AG09309 (cell line): ENCODE measurements at regions not wholly inside any gene's neighbourhood (a gene's known extent, or its start where the extent isn't known, plus 50 kb on each side); places are given as distances from the start of the nearest gene placed in this dataset.
"Not testable (repeated sequence)": the region's sequence is repeated elsewhere in the genome, so short reads cannot be mapped to it uniquely, and the experiment has no call there.

Source experiments
- DNase-seq: peaks from one replicate; pipeline ENCODE4 v3.0.0-alpha.2; 2010; ENCODE audit warnings: low read depth
- H3K4me3 ChIP-seq: 2 replicates; pipeline ENCODE4 v1.5.1; 2011; ENCODE audit warnings: mild to moderate bottlenecking, low read depth, low read length, moderate library complexity; ENCODE audit not compliant: control insufficient read depth
- TF ChIP-seq, protein P1 (sequence below): IDR thresholded peaks from 2 replicates; pipeline ENCODE4 v1.5.1; 2011; ENCODE audit warnings: mild to moderate bottlenecking, low read depth, low read length, inconsistent platforms; ENCODE audit not compliant: insufficient read depth, control insufficient read depth; ENCODE audit errors: missing control alignments

DNA sequence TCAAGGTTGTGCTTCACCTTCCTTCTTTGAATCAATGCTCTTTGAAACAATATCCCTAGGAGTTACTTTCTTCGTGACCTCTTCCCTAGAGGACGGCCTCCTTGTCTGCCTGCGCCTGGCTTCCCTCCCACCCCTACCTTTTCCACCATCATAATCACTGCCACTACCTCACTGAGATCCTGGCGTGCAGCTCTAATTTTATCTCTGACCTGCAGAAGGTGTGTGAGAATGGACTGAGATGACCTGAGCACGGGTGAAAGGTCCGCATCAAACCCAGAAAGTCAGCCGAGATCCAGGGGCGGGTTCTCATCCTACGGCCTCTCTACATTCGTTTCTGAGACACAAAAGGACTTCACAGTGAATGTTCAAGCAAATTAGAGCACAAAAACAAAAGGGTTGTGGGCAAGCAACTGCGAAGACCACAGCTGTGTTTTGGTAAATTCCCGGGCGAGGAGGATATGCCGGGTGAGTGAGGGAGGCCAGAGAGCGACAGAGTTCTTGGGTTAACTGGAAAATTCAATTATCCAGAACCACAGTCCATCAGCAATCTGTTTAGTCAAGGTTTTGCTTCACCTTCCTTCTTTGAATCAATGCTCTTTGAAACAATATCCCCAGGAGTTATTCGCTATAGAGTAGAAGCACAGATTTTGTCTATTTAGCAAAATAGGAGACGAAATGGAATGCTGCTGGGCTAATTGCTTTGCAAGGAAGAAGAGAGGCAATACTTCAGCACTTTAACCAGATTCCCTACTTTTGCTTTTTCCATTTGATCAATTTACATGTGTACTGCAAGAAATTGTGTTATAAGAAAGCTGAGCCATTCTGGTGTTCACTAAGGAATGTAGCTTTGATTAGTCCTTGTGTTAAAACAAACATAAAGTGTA, 212.6 kb downstream of the ACKR3 start:
- DNase-seq: no peak
- TF ChIP-seq, protein P1, sequence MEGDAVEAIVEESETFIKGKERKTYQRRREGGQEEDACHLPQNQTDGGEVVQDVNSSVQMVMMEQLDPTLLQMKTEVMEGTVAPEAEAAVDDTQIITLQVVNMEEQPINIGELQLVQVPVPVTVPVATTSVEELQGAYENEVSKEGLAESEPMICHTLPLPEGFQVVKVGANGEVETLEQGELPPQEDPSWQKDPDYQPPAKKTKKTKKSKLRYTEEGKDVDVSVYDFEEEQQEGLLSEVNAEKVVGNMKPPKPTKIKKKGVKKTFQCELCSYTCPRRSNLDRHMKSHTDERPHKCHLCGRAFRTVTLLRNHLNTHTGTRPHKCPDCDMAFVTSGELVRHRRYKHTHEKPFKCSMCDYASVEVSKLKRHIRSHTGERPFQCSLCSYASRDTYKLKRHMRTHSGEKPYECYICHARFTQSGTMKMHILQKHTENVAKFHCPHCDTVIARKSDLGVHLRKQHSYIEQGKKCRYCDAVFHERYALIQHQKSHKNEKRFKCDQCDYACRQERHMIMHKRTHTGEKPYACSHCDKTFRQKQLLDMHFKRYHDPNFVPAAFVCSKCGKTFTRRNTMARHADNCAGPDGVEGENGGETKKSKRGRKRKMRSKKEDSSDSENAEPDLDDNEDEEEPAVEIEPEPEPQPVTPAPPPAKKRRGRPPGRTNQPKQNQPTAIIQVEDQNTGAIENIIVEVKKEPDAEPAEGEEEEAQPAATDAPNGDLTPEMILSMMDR: no peak

DNA sequence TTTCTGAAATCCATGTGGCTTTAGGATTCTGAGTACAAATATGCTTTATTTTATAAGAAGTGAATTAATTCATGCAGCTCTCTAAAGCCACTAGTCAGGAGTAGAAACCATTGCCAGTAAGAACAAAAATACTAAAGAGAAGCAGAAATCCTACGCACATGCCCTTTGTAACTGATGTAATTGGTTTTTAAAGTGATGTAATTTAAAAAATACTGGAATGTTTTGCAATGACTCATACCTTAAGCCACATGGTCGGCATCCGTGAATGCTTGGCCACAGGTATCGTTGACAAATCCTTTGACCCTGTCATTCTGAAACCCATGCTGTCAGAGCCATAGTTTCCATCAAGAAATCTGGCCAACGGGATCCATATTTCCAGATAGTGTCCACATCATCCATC, 213.3 kb downstream of the ACKR3 start:
- no peak for DNase-seq
- TF ChIP-seq, protein P1: no peak
- H3K4me3 ChIP-seq: no peak overlapping the region

More for the DNA sequence above, 212.6 kb downstream of the ACKR3 start:
- no peak overlapping the region for H3K4me3 ChIP-seq

DNA sequence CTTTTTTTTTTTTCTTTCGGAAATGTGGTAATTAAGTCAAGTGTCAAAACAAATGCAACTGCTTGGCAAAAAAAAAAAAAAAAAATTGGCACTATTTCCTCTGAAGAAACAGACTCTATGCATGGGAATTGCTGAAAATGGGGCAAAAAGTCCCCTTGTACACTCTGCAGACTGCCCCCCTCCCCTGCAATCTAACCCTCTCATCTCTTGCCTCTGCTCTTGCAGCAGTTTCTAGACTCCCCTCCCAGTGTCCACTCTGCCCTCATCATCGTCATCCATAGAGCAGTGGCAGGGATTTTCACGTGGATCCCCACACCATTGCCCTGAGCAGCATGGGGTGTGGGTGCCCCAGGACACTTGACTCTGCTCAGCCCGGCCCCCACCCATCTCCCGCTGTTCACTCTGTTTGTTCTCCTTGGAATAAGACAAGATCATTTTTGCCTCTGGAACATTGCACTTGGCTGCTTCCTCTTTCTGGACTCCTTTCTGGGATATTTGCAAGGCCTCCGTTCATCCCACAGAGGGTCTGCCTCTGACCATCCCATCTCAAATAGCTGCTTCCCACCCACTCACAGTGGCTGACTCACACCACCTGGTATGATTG, 213.9 kb downstream of the ACKR3 start:
- DNase-seq: no peak
- H3K4me3 ChIP-seq: no peak overlapping the region
- TF ChIP-seq, protein P1: no peak

DNA sequence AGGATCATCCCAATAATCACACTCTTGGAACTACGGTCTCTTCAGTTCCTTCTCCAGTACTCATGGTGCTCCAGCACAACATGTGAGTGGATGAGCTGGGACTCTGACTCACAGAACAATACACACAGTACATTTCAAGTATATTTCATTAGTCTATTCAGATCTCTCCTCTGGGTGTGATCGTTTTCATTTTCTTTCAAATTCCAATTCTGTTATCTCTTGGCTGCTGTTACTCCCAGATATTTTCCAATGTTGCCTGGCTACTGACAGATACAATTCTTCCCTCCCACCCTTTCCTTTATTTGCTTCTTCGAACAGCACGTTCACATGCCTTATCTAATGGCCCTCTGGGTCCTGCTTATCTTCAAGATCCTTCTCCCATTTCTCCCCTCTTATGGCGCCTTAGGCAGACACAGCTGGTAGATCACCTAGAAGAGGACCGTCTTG, 216.0 kb downstream of the ACKR3 start:
- TF ChIP-seq, protein P1: no peak
- DNase-seq: no peak
- H3K4me3 ChIP-seq: no peak overlapping the region

DNA sequence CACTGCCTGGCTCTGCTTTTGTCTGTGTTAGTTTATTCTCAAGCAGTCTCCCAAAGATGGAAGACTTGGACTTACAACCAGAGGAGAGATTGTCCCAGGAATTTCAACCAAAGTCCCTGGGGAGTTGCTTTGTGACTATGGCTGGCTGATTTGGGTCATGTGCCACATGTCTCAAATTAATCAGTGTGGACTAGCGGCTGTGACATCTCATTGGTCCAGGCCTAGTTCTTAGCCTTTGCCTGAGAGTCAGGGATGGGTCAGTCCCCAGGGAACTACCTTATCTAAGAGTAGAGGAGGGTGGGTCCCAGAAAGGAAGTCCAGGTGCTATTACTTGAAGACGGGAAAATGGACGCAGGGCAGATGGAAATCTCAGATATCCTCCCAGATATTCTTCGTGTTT, 217.1 kb downstream of the ACKR3 start:
- TF ChIP-seq, protein P1: no peak
- H3K4me3 ChIP-seq: no peak overlapping the region
- no peak for DNase-seq

DNA sequence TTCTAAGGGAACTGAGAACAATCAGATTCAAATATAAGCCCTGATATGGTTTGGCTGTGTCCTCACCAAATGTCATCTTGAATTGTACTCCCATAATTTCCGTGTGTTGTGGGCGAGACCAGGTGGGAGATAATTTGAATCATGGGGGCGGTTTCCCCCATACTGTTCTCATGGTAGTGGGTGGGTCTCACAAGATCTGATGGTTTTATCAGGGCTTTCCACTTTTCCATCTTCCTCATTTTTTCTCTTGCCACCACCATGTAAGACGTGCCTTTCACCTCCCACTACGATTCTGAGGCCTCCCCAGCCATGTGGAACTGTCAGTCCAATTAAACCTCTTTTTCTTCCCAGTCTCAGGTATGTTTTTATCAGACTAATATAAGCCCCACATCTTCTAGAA, 217.8 kb downstream of the ACKR3 start:
- DNase-seq, H3K4me3 ChIP-seq: not testable (repeated sequence)

DNA sequence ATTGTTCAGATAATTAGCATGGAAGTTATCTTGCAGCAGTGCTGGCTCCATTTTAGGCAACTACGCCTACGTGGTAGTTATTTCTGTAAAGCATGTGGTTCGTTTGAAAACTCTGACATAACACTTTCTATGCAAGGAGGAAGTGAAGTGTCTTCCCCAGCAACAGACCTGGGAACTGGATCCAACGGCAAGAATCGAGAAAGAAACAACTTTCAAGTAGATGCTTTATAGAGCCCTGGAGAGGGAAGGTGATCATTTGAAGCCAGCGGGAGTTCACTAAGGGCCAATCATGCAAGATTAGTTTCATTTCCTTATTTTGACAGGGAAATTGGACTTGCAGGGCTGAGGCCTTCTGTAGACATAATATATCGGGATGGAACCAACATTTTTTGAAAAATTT, 218.3 kb downstream of the ACKR3 start:
- TF ChIP-seq, protein P1: no peak
- no peak for DNase-seq
- H3K4me3 ChIP-seq: no peak overlapping the region
